Stimulated activated CD8-positive, alpha-beta memory T cell treated with anti-CD3 and anti-CD28 coated beads, Interleukin-7, amount 100 ng/mL, for 1 hour (primary cell): ENCODE measurements at regions not wholly inside any gene's neighbourhood (a gene's known extent, or its start where the extent isn't known, plus 50 kb on each side); places are given as distances from the start of the nearest gene placed in this dataset.

Source experiments
- DNase-seq, 2 donors: peaks; one replicate each; pipeline ENCODE4 v3.0.0-alpha.2; 2020; ENCODE audit warnings: low read depth in 2 of 2

GRCh38 chr17:77474292-77474988 lies 333.7 kb downstream of the SEC14L1 start:
- DNase-seq, result no peak

- peak; percentile 36 to 37 for DNase-seq
Observed at GRCh38 chr17:77475016-77475976, 334.5 kb downstream of the SEC14L1 start.

- DNase-seq, result no peak
Observed at GRCh38 chr17:77476006-77476405, 335.2 kb downstream of the SEC14L1 start.

- DNase-seq, result no peak
Observed at GRCh38 chr17:77476498-77476897, 335.7 kb downstream of the SEC14L1 start.

- no peak for DNase-seq
Observed at GRCh38 chr17:77476931-77477805, 336.4 kb downstream of the SEC14L1 start.

- DNase-seq, result no peak
Observed at GRCh38 chr17:77478281-77478680, 337.5 kb downstream of the SEC14L1 start.

- DNase-seq, result no peak
Observed at GRCh38 chr17:77478899-77479298, 338.1 kb downstream of the SEC14L1 start.

- DNase-seq, result no peak
Observed at GRCh38 chr17:77479372-77480198, 338.8 kb downstream of the SEC14L1 start.

- DNase-seq, result no peak
Observed at GRCh38 chr17:77480199-77480508, 339.4 kb downstream of the SEC14L1 start.

- DNase-seq, result no peak
Observed at GRCh38 chr17:77480509-77481215, 339.9 kb downstream of the SEC14L1 start.

GRCh38 chr17:77481476-77482374 lies 341.0 kb downstream of the SEC14L1 start:
- DNase-seq, result no peak

GRCh38 chr17:77482375-77483127 lies 341.8 kb downstream of the SEC14L1 start:
- no peak for DNase-seq

- no peak for DNase-seq
Observed at GRCh38 chr17:77483128-77483598, 342.4 kb downstream of the SEC14L1 start.

- DNase-seq, result no peak
Observed at GRCh38 chr17:77484111-77484510, 343.3 kb downstream of the SEC14L1 start.

GRCh38 chr17:77485089-77485833 lies 344.5 kb downstream of the SEC14L1 start:
- no peak for DNase-seq

GRCh38 chr17:77487211-77487629 lies 346.5 kb downstream of the SEC14L1 start:
- DNase-seq, result no peak

GRCh38 chr17:77487677-77488530 lies 347.1 kb downstream of the SEC14L1 start:
- DNase-seq, result no peak
